ENCODE measurements at regions not wholly inside any gene's neighbourhood (a gene's known extent, or its start where the extent isn't known, plus 50 kb on each side); places are given as distances from the start of the nearest gene placed in this dataset.

DNA sequence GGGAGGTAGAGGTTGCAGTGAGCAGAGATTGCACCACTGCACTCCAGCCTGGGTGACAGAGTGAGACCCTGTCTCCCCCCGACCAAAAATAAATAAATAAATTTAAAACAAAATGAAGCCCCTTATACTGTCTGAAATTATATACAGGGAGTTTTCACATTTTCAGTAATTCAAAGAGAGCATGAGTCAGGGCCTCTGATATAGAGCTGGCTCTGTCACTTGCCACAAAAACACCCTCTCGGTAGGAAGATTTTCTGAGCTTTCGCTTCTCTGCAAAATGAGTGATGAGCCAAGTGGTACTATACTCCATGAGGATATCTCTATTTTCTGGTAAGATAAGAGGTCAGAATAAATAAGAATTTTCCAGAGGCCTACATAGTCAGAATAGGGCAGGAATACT is 462.9 kb downstream of the COG6 start:
- DNase-seq (ENCODE audit: low read depth), result no peak

DNA sequence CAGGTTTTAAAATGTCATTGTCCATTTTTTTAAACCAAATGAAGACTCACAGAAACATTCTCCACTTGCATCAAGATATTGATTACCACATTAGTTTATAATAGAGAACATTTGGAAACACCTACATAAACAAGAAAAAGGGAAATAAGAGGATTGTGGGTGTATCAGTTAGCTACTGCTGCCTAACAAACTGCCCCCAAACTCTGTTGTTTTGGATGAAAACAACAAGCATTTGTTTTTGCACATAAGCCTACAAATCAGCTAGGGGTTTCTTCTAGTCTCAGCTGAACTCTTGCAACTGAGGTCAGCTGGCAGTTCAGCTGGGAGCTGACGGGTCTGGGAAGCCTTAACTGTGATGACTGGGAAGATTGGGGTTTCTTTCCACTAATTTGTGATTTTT is 464.4 kb downstream of the COG6 start:
- DNase-seq (ENCODE audit: low read depth), result no peak

DNA sequence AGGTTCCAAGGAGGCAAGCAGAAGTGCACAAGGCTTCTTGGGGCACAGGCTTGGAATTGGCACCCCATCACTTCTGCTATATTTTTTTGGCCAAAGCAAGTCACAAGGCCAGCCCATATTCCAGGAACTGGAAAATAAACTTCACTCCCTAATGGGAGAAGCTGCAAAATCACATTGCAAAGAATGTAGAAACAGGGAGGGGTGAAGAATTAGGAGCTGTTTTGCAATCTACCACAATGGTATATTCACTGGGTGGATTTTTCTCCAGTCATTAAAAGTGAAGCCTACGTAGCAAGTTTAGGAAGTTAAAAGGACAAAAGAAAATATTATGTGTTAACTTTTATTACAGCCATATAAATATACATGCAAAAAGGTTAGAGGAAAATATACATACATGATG is 464.8 kb downstream of the COG6 start:
- DNase-seq (ENCODE audit: low read depth), result peak; percentile 63

DNA sequence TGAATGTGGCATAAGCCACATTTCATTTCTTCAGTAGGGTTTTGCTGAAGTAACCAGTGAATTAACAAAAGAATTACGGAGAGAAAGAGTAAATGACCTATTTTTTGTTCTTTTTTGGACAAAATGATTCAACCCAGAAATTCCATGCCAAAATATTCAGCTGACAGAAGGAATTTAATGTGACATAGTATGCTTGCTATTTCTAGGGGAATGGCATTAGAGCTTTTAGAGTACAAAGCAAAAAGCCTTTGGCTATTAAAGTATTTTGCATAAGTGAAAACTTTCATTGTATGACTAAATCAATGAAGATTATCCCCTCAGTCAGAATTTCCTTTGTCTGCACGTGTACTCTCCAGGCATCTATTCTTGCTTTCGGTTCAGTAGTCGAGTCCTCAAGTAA is 465.3 kb downstream of the COG6 start:
- DNase-seq (ENCODE audit: low read depth), result peak; percentile 68

DNA sequence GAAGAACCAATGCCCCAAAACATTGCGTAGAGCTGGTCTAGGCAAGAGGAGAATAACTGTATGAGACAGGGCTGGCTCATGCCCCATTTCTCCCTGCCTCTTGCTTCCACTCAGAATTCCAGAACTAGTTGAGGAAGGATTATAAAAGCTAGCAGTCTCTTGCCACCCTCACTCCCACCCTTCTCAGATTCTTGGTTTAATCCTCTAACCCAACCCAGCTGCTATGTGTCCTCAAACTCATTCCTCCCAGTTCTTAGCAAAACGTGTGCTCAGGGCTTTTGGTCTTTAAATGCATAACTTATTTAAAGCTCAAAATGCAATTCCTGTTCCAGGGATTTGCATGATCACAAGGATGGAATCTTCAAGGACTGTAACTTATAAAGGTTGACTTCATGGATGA is 466.3 kb downstream of the COG6 start:
- DNase-seq (ENCODE audit: low read depth), result no peak

DNA sequence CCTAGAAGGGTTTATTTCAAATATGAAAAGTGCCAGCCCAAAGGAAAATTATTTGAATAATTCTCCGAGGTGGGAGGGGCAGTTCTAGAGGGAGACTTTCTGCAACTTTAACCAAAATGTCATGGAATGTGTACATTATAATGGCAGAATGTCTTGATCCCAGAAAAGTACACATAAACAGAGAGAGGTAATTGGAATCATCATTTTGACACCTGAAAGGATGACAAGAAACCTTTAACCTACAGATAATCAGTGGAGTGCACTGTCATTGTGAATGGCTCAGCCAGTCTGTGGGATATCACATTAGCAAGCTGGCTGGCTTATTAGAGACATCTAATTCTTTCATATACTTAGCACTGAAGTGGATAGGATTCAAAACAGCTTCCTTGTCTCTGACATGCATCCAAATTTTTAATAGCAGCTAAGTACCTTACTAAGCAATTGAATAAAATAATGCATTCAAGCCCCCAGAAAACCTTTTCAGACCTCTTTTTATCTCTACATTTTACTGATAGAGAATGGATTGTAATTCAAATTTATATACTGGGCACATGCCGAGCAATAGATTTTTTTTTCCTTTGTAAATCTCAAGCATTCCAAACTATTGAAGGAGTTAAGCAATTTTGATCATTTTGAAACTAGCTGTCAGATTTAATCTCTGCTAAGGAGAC is 468.6 kb downstream of the COG6 start:
- no peak for DNase-seq (ENCODE audit: low read depth)

DNA sequence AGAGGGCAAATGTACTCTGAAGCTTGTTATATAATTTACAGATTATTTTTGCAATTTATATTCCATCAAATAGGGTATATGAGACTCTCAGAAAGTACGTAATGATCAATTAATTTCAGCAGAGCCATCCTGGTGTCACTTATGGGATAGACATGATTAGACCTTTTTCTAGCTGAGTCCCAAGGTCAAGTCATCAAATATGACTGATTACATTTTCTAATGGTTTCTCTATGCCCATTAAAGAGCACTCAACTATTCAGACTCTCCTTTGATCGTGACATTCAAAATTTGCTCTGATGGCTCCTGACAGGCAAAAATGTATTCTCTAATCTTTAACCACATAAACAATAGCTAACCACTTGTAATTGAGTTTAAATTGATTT is 469.2 kb downstream of the COG6 start:
- no peak for DNase-seq (ENCODE audit: low read depth)

DNA sequence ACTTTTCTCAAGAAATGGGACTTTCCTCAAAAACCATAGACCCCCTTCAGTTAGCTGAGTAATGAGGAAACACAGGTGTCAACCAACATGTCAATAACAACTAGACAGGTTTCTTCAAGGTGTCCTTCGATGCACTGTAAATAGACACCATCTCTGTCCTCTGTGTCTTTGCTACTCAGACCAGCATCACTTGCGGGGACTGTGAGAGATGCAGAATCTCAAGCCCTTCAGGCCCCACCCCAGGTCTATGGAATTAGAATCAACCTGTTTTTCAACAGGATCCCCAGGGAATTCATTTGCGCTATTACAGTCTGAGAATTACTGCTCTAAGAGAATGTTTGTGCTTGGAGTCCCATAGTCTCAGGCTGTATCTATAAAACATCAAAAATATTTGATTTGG is 469.9 kb downstream of the COG6 start:
- no peak for DNase-seq (ENCODE audit: low read depth)

DNA sequence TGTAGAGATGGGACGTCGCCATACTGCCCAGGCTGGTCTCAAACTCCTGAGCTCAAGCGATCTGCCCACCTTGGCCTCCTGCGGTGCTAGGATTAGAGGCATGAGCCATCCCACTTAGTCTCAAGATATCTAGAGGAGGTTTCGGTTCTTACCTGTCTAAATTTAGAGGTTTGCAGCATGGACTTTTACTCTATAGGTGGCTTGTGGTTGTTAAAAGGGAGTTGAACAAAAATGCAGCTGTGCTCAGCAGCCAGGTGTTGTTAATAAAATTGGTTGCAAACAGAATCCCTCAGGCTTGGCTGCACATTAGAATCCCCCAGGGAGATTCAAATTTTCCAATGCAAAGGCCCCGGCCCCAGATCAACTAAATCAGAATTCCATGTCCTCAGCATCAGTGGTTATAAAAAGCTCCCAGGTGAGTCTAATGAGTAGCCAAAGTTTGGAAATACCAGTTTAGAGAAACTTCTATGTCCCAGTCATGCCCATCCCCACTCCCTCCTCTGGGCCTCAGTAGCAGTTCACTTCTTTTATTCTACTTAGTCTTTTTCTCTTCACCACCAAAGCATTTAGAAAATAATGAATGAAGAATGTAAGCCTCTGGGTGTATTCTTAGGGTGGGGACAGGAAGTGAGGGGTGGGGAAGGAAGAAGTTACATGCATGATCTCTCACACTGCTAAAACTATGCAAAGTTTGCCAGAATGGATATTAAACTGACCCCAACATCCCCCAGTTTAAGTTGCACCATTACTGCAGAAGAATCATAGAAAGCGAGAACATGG is 471.0 kb downstream of the COG6 start:
- no peak for DNase-seq (ENCODE audit: low read depth)

DNA sequence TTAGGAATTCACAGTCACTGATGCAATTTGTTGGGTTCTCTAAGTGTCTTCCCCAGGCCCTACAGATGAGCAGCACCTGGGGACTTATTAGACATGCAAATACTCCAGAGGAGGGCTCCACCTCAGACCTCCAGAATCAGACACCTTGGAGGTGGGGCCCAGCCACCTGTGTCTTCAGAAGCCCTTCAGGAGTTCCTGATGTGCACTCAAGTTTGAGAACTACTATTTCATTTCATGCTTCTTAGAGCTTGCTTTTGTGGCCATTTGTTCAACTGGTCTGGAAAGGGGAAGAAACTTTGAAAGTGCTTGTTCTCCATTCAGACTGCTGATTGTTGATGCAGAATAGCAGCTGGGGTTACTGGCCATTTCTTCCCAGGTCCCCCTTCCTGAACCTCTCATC is 472.0 kb downstream of the COG6 start:
- DNase-seq (ENCODE audit: low read depth), result no peak

DNA sequence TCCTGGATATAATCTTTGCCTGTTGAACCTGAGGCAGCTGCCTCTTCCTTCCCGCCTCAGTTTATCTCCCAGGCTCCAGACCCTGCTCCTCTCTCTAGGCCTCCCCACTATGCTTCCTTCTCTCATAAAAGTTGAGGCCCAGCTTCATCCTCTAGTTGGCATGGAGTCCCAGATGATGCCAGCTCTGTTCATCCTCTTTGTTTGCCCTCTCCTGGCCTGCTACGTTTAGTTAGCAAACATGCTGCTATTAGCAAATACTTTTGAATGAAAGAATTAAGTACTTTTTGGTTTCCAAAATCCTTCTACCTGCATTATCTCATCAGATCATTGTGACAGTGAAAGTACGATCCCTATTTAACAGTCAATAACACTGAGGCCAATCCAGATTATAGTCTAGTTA is 472.5 kb downstream of the COG6 start:
- DNase-seq (ENCODE audit: low read depth), result no peak

DNA sequence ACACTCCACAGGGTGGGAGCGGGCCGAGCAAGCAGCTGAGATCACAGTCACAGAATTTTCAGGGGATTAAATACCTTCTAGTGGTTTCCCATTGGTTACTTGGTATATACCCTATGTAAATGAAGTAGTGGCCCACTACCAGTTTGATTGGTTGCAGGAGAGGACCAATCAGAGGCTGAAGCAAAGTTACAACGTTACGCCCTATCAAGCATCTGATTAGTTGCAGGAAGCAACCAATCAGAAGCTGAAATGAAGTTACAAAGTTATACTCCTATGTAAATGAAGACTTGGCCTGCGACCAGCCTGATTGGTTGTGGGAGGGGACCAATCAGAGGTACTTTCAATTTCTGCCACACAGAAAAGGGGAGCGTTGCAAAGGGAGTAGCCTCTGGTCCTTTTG is 474.0 kb downstream of the COG6 start:
- DNase-seq (ENCODE audit: low read depth), result no peak

DNA sequence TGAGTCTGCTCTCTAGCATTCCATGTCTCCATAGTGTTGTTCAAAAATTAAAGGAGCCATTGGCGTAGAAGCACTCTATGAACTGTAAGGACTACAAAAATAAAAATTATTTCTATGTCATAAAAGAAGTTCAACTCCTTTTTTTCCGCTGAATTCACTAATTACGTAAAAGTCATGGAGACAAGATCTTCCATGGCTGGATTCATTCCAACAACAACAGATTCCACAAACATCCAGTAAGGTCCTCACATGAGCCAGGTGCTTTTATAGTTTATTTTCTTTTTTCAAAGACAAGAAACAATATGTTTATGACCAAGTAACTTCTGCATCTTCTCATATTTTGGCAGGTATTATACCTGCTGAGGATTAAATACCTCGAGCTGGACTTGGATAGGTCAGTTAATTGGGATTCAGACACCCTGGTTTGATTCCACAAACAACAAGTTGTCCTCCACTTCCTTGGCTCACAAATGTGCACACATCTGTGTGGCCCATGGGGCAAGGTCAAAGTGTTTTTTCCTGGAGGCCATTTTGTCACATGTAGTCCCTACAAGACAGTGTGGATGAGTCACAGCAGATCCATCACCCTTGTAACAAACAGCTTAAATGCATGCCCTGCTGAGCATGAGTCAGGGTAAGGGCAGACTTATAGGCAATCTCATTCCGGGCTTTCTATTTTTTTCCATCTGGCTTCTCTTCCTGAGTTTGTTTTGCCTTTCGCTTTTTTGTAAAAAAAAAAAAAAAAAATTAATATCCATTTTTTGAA is 475.6 kb downstream of the COG6 start:
- DNase-seq (ENCODE audit: low read depth), result peak; percentile 59

DNA sequence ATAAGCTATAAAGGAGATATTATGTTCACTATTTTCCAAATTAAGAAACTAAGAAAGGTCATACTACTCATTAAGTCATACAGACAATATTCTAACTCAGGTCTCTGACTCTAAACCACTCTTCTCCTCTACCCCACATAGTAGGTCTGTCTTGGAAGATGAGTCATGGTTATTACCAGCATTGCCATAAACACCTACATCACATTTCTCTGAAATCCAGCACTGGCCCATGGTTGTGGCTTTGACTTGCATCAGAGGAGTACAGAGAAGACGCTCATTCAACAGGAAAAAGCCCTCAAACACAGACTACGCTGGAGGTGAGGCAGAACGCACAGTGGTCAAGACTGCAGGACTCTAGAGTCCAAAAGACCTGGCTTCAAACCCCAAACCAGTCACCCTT is 476.8 kb downstream of the COG6 start:
- no peak for DNase-seq (ENCODE audit: low read depth)

DNA sequence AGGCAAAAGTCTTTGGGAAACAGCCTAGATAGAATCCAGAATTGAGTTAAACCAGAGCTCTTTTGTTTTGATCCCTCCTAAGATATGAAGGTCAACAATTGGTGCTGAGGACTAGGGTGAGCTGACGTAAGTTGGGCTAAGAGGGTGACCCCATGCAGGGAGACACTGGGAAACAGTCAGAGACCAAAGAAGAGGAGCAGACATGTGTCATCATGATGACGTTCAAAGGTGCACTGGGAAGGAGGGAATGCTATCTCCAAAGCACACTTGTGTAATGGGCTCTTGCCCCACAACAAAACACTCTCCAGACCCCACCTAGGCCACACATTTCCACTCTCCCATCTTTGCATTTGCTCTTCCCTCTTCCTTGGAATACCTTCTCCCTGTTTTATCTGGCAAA is 481.4 kb downstream of the COG6 start:
- DNase-seq (ENCODE audit: low read depth), result no peak

DNA sequence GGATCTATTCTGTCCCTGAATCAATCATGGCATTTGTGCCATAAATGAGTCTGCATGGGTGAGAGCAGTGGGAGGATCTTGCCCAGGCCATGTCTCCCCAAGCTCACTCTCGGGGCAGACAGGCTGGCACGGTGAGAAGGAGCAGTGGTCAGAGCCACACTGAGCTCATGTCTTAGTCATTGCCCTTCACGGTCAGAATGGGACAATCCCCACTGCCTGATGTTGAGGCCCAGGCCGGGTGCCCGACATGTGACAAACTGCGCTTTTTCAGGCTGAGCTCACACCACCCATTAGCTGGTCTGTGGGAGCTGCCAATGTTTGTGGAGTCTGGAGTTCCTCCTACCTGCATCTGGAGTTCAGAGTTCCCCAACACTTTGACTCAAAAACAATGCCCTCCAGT is 481.9 kb downstream of the COG6 start:
- DNase-seq (ENCODE audit: low read depth), result no peak

DNA sequence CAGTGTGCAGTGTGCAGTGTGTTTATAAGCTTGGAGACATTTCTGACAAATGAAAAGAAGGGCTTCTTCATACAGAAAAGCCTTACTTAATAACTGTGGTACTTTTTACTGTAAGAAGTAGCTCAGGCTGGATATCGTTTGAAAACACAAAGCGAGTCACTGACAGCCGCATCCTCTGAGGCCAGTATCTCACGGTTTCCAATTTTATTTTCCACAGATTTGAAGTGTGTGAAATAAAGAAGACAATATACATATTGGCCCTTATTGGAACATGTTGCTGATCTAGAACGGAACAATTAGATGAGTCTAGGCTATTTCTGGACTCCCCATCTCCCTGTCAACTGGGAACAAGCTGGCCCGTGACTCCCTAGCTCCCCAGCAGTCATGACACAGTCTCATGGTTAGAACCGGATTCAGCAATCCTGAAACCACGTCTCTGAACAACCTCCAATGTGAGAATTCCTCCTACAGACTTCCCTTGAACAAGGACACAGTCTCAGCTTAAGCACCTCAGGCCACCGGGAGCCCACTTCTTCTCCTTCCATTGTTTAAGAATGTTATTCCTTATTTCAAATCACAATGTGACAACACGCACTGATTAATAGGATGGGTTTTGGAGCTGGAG is 484.5 kb downstream of the COG6 start:
- no peak for DNase-seq (ENCODE audit: low read depth)

DNA sequence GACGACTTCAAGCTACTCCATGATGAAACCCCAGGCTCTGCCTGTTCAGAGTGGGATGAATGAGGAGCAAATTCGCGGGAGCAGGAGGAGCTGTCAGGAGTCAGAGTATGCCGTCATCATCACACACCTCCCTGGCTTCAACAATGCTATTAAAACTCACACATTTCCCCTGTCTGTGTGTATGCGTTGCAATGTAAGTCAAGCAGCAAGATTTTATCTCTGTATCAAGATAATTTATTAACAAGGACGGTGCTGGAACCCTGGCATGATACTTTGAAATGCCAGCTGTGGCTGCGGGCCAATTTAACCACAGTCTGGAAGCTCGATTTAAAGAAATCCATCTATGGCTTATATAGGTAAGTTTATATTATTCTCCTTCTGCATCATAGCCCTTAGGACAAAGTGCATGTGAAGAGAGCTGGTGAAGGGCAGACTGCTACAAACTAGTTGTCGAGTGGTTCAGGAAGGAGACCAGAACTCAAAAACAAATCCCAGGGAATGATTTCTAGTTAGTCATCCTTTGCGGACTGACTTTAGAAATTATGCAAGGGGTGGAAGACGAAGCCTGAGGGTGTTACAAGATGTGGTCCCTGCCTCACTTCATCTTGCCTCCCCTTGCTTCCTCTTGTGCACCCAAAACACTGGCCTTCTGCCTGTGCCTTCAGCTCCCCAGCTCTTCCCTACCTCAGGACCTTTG is 486.5 kb downstream of the COG6 start:
- no peak for DNase-seq (ENCODE audit: low read depth)

DNA sequence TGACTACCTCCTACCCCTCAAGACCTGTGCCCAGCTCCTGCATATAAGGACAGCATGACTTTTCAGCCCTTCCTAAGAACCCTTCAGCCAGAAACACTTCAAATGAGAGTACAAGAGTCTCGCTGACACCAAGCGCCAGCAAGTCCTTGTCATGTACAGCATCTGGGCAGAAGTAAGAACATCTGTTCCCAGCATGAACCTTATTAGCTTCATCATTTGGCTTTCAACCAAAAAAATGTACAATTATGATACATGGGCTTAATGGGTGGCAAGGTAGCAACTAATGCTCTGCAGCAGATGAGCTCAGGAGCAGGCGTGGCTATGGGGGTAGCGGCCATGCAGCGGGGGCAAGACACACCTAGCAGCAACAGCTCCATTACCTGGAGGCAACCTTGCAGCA is 487.6 kb downstream of the COG6 start:
- DNase-seq (ENCODE audit: low read depth), result no peak

DNA sequence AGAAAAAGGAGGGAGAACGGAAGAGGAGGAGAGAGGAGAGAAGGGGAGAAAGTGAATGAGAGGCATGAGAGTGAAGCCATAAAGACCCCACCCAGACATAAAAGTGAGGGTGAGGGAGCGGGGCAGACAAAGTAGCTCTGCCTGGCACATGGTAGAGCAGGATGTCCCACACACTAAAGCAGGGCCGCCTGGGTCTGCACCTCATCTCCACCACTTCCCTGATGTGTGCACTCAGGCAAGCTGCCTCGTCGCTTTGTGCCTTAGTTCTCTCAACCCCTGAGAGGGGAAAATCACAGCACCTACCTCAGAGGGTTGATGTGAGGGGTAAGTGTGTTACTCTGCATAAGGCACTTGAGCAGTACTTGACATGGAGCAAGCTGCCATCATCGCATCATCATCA is 488.1 kb downstream of the COG6 start:
- DNase-seq (ENCODE audit: low read depth), result no peak

DNA sequence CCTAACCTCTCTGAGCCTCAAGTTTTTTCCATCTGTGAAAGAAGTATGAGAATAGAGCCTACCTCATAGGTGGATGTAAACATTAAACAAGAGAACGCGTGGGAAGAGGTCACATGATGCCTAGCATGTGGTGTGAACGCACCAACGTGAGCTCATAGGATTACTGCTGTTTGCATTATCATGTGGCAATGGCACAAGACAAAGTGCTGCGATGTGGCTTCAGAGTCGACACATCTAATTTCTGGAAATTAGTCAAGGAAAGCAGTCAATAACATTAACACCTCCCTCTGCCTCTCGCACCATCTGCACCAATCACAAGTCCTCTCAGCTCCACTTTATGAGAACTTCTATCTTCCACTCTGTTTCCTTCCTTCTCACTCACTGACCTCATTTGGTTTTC is 489.7 kb downstream of the COG6 start:
- DNase-seq (ENCODE audit: low read depth), result no peak

DNA sequence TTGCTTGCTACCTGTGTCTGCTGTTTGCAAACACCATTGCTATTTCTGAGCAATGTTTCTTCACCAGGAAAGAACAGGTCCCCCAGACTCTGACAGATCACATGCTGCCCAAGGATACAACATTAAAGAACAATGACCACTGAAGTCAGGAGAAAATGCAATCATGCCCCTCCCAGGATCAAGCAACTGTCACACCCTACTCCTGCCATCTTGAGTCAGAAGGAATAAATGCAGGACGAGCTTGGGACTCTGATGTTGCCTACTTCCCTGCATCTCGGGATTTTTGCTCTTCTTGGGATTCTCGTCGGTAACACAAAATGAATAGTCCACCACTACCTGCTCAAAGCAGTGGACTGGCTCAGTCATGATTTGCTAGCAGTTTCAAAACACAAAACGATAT is 490.6 kb downstream of the COG6 start:
- DNase-seq (ENCODE audit: low read depth), result no peak

Data from EH (cell line).